HEK293T (cell line): ENCODE measurements at regions not wholly inside any gene's neighbourhood (a gene's known extent, or its start where the extent isn't known, plus 50 kb on each side); places are given as distances from the start of the nearest gene placed in this dataset.
"Not testable (repeated sequence)": the region's sequence is repeated elsewhere in the genome, so short reads cannot be mapped to it uniquely, and the experiment has no call there.

Source experiments
- CTCF ChIA-PET: fragments of 350-600 bp; formaldehyde crosslinking; extraction: SDS; loops from one replicate; lab custom pipeline; 2021; ENCODE audit warnings: antibody characterized with exemption, inconsistent platforms; lab: Yijun Ruan, JAX
- POLR2A ChIA-PET: fragments of 350-600 bp; formaldehyde crosslinking; extraction: SDS; loops from one replicate; lab custom pipeline; 2020; ENCODE audit warnings: antibody characterized with exemption, inconsistent platforms; lab: Yijun Ruan, JAX
- DNase-seq: peaks from one replicate; pipeline ENCODE4 v3.0.0; 2012; ENCODE audit warnings: mixed read lengths; ENCODE audit errors: extremely low spot score
- ARNT ChIP-seq: fragments of 450-650 bp; IDR thresholded peaks from 2 replicates; pipeline ENCODE4 v1.6.1; 2017; ENCODE audit warnings: mild to moderate bottlenecking
- BHLHE40 ChIP-seq: fragments of 450-650 bp; IDR thresholded peaks from 2 replicates; pipeline ENCODE4 v1.6.1; 2016; ENCODE audit warnings: mild to moderate bottlenecking, moderate library complexity, borderline replicate concordance
- CTBP1 ChIP-seq: fragments of 450-650 bp; IDR thresholded peaks from 2 replicates; pipeline ENCODE4 v1.6.1; 2016; ENCODE audit warnings: borderline replicate concordance
- ELF4 ChIP-seq: fragments of 450-650 bp; IDR thresholded peaks from 2 replicates; pipeline ENCODE4 v1.6.1; 2017; ENCODE audit warnings: antibody characterized with exemption
- FOXA1 ChIP-seq: fragments of 450-650 bp; IDR thresholded peaks from 2 replicates; pipeline ENCODE4 v1.6.1; 2016; ENCODE audit warnings: mild to moderate bottlenecking
- FOXK2 ChIP-seq: fragments of 450-650 bp; IDR thresholded peaks from 2 replicates; pipeline ENCODE4 v1.6.1; 2016; ENCODE audit warnings: mild to moderate bottlenecking
- FOXM1 ChIP-seq: fragments of 450-650 bp; IDR thresholded peaks from 2 replicates; pipeline ENCODE4 v1.6.1; 2017; ENCODE audit warnings: mild to moderate bottlenecking, borderline replicate concordance
- HDGF ChIP-seq: fragments of 450-650 bp; IDR thresholded peaks from 2 replicates; pipeline ENCODE4 v1.6.1; 2017; ENCODE audit warnings: antibody characterized with exemption, borderline replicate concordance
- L3MBTL2 ChIP-seq: fragments of 450-650 bp; conservative IDR thresholded peaks from 2 replicates; pipeline ENCODE4 v1.6.1; 2016; ENCODE audit warnings: mild to moderate bottlenecking
- LEF1 ChIP-seq: fragments of 450-650 bp; IDR thresholded peaks from 2 replicates; pipeline ENCODE4 v1.6.1; 2017; ENCODE audit warnings: mild to moderate bottlenecking, borderline replicate concordance
- NFRKB ChIP-seq: fragments of 450-650 bp; IDR thresholded peaks from 2 replicates; pipeline ENCODE4 v1.6.1; 2016; ENCODE audit warnings: mild to moderate bottlenecking, moderate library complexity
- PKNOX1 ChIP-seq: fragments of 450-650 bp; IDR thresholded peaks from 2 replicates; pipeline ENCODE4 v1.6.1; 2016
- SP1 ChIP-seq: fragments of 450-650 bp; IDR thresholded peaks from 2 replicates; pipeline ENCODE4 v1.6.1; 2017
- SUZ12 ChIP-seq: fragments of 450-650 bp; IDR thresholded peaks from 2 replicates; pipeline ENCODE4 v1.6.1; 2016; ENCODE audit warnings: mild to moderate bottlenecking
- TARDBP ChIP-seq: fragments of 450-650 bp; IDR thresholded peaks from 2 replicates; pipeline ENCODE4 v1.6.1; 2016
- ZNF384 ChIP-seq: fragments of 450-650 bp; IDR thresholded peaks from 2 replicates; pipeline ENCODE4 v1.6.1; 2016

- ChIA-PET POLR2A (no interaction called here), CTCF (interaction anchor here (0.9 to 1.4 kb wide), 4 partner anchors 12 to 54 kb away, joined by 3 read pairs; no protein-coding TSS in a partner anchor)
- DNase-seq, result no peak
- TF ChIP-seq SP1, result no peak
- TF ChIP-seq FOXM1, result no peak
- no peak for TF ChIP-seq NFRKB
- TF ChIP-seq HDGF, result no peak
- TF ChIP-seq FOXA1, result no peak
- TF ChIP-seq ZNF384, result no peak
- no peak for TF ChIP-seq CTBP1
- no peak for TF ChIP-seq PKNOX1
- TF ChIP-seq BHLHE40, result no peak
- TF ChIP-seq FOXK2, result no peak
- no peak for TF ChIP-seq SUZ12
- no peak for TF ChIP-seq TARDBP
- TF ChIP-seq ELF4, result no peak
- no peak for TF ChIP-seq LEF1
- TF ChIP-seq L3MBTL2, result no peak
- no peak for TF ChIP-seq ARNT
Observed at GRCh38 chr22:22368516-22368915, 123.9 kb downstream of the VPREB1 start.

GRCh38 chr22:22369219-22369963 is 124.8 kb downstream of the VPREB1 start:
- CTCF ChIA-PET, result interaction anchor here (1.0 to 1.4 kb wide), 2 partner anchors 11 to 26 kb away, joined by 3 read pairs; no protein-coding TSS in a partner anchor
- POLR2A ChIA-PET, DNase-seq: not testable (repeated sequence)

GRCh38 chr22:22369964-22370270 is 125.3 kb downstream of the VPREB1 start:
- ChIA-PET POLR2A (no interaction called here), CTCF (no interaction called here)
- DNase-seq, result no peak
- TF ChIP-seq NFRKB (no peak), SP1 (no peak), FOXA1 (no peak), CTBP1 (no peak), ELF4 (no peak), SUZ12 (no peak), LEF1 (no peak)

GRCh38 chr22:22371031-22371541 is 126.5 kb downstream of the VPREB1 start:
- ChIA-PET CTCF (no interaction called here), POLR2A (no interaction called here)
- TF ChIP-seq FOXA1, result no peak
- no peak for TF ChIP-seq PKNOX1
- no peak for TF ChIP-seq BHLHE40
- no peak for TF ChIP-seq CTBP1
- TF ChIP-seq ZNF384, result no peak
- no peak for TF ChIP-seq ARNT
- TF ChIP-seq NFRKB, result no peak
- no peak for TF ChIP-seq FOXK2
- TF ChIP-seq LEF1, result no peak
- TF ChIP-seq ELF4, result no peak
- TF ChIP-seq HDGF, result no peak
- TF ChIP-seq SP1, result no peak
- no peak for TF ChIP-seq SUZ12
- TF ChIP-seq FOXM1, result no peak
- no peak for TF ChIP-seq L3MBTL2
- TF ChIP-seq TARDBP, result no peak
- DNase-seq, result peak; percentile 46

- no peak for DNase-seq
- CTCF ChIA-PET, result interaction anchor here (0.6 kb wide), 1 partner anchor 317 kb away, joined by 3 read pairs; no protein-coding TSS in a partner anchor
- POLR2A ChIA-PET, result no interaction called here
- no peak for TF ChIP-seq FOXM1
- TF ChIP-seq L3MBTL2, result no peak
- TF ChIP-seq HDGF, result no peak
- no peak for TF ChIP-seq CTBP1
- no peak for TF ChIP-seq ZNF384
- no peak for TF ChIP-seq FOXK2
- no peak for TF ChIP-seq BHLHE40
- TF ChIP-seq SUZ12, result no peak
- no peak for TF ChIP-seq ELF4
- TF ChIP-seq FOXA1, result no peak
- TF ChIP-seq PKNOX1, result no peak
- no peak for TF ChIP-seq ARNT
- no peak for TF ChIP-seq LEF1
Observed at GRCh38 chr22:22372086-22372485, 127.5 kb downstream of the VPREB1 start.

GRCh38 chr22:22374163-22374562 is 129.6 kb downstream of the VPREB1 start:
- no peak for DNase-seq
- ChIA-PET CTCF (interaction anchor here (0.5 to 1.8 kb wide), 2 partner anchors 31 to 209 kb away, joined by 4 to 5 read pairs; no protein-coding TSS in a partner anchor), POLR2A (no interaction called here)
- no peak for TF ChIP-seq HDGF
- no peak for TF ChIP-seq CTBP1
- no peak for TF ChIP-seq ELF4
- TF ChIP-seq ZNF384, result no peak
- TF ChIP-seq ARNT, result no peak
- TF ChIP-seq FOXK2, result no peak
